ENCODE measurements at regions not wholly inside any gene's neighbourhood (a gene's known extent, or its start where the extent isn't known, plus 50 kb on each side); places are given as distances from the start of the nearest gene placed in this dataset.

DNA sequence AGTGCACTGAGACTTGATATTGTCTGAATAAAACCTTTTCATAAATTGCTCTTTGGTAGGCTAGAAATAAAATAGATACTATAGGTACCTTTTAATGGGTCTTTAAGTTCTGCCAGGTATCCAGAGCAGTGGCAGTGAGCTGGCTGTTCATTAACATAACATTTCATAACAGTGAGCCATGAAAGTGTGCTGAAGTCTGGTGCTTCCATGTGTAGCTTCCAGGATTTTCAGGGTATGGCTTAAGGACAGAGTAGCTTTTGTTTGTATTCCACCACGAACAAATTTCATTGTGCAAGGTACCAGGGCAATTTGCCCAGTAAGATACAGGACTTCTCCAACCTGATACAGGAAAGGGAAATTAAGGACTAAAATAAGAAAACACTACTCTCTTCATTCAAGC, 124.7 kb upstream of the NANOGP8 start:
- TF ChIP-seq, protein P1, sequence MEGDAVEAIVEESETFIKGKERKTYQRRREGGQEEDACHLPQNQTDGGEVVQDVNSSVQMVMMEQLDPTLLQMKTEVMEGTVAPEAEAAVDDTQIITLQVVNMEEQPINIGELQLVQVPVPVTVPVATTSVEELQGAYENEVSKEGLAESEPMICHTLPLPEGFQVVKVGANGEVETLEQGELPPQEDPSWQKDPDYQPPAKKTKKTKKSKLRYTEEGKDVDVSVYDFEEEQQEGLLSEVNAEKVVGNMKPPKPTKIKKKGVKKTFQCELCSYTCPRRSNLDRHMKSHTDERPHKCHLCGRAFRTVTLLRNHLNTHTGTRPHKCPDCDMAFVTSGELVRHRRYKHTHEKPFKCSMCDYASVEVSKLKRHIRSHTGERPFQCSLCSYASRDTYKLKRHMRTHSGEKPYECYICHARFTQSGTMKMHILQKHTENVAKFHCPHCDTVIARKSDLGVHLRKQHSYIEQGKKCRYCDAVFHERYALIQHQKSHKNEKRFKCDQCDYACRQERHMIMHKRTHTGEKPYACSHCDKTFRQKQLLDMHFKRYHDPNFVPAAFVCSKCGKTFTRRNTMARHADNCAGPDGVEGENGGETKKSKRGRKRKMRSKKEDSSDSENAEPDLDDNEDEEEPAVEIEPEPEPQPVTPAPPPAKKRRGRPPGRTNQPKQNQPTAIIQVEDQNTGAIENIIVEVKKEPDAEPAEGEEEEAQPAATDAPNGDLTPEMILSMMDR (IDR thresholded peaks at IDR 0.05) = no peak
- TF ChIP-seq POLR2A (IDR thresholded peaks at IDR 0.05) (no peak), EP300 (IDR thresholded peaks at IDR 0.05) (no peak), POLR2AphosphoS5 (IDR thresholded peaks at IDR 0.05) (no peak)
